ENCODE measurements at regions not wholly inside any gene's neighbourhood (a gene's known extent, or its start where the extent isn't known, plus 50 kb on each side); places are given as distances from the start of the nearest gene placed in this dataset.

DNA sequence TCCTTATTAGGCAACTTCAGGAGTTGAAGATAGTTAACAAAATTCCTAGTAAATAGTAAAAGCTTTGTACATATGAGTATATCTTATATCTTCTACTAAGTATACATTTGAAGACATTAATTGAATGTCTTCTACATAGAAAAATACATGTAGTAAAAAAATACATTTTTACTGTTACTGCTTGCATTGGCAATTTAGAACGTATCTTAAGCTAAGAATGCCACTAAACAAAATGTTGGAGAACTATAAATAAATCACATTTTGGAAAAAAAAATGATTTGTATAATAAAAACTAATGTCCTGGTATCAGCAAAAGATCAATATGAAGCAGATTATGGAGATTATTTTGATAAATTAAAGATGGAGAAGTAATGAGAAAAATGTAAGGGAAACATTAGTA is 434.2 kb upstream of the SLC8A1 start:
- in situ Hi-C loops (cut with MboI; ENCODE audit: low sequenced_read_pairs) = no loop called here

DNA sequence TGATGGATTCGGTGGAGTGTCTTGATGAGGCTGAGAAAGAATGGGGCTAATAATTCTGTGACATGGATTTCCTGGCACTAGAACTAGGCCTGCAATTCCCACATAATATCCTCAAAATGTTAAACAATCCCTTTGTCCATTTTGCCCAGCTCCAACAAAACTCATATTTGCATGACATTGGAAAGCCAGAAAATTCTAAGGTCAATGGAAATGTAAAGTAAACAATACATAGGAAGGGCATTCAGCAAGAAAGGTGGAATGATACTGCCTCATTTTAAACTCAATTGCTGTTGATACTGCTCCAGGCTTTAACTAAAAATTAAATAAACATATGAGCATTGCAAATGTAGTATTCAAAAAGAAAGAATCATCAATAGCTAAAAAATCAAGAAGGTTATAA is 434.8 kb upstream of the SLC8A1 start:
- in situ Hi-C loops (cut with MboI; ENCODE audit: low sequenced_read_pairs) = no loop called here

DNA sequence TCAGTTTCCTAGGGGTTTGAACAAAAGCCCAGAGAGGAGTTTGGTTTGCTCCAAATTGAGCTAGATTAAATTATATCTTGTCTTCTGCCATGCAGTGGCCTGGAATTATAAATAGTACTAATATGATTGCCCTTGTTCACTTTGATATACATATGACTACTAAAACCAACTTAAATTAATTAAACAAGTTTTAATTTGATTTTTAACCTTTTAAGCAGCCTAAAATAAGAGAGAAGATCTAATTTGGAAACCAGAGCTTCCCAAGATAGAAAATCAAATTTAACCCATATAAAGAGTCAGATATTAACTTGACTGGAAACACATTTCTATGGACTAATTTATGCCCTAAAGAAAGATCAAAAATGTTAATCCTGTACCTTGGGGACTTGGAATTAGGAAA is 444.5 kb upstream of the SLC8A1 start:
- in situ Hi-C loops (cut with MboI; ENCODE audit: low sequenced_read_pairs) = no loop called here

DNA sequence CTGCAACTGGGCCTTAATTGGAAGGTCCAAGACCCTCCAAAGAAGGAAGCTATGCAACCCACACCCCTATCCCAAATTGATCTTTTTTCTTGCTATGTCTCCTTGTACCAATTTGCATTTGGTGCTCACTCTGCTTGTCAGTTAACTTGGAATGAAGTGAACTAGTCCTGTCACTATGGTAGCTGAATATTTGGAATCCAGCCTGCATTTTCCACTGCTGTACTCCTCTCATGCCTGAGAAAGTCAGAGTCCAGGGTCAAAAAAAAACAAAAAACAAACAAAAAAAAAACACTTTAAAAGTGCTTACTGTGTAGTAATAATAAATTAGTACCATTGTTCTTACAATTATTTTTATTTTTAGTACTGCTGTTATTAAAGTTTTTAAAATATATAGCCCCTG is 462.8 kb upstream of the SLC8A1 start:
- in situ Hi-C loops (cut with MboI; ENCODE audit: low sequenced_read_pairs) = no loop called here

DNA sequence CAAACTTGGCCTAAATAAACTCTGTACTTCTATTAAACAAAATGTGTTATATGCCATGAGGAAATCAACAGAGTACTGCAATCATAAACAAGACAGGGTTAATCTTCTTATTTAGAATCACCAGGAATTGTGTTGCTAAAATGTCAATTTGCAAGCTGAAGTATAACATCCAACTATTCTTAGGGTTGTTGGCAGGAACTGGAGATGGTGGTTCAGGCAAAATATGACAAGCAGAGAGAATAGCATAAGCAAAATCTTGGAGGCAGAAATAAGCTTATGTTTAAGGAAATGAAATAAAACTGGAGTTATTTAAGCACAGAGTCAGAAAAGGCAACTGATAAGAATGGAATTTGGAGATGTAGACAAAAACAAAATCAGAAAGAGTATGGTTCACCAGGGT is 463.8 kb upstream of the SLC8A1 start:
- in situ Hi-C loops (cut with MboI; ENCODE audit: low sequenced_read_pairs) = no loop called here

DNA sequence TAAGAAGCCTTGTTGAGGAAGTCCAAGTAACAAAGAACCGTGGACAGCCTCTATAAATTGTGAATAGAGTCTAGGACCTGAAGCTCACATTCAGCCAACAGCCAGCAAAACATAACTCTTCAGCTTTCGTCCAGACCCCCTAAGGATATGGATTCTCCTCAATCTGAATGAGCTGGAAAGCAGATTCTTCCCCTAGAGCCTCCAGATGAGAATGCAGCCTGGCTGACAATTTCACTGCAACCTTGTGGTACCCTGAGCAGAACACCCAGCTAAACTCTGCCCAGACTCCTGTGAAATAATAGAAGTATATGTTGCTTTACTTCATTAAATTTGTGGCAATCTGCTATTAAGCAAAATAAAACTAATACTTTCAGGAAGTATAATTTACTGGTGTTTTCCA is 483.5 kb upstream of the SLC8A1 start:
- in situ Hi-C loops (cut with MboI; ENCODE audit: low sequenced_read_pairs) = no loop called here

DNA sequence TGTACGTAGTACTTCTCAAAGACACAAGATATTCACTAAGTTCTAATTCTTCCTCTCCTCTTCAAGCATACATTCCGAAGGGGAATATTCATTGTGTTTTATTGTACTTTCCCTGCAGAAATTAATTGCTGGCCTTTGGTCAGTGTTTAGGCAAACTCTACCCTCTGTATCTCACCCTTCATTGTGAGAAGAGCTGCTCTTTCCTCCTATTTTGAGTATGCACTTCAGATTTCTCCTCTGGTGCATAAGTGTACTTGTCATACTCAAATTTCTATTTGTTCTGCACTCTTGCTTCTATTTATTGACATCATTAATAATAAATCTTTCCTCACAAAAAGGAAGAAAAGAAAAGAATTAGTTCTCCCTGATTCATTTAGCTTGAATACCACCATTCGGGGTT is 485.4 kb upstream of the SLC8A1 start:
- in situ Hi-C loops (cut with MboI; ENCODE audit: low sequenced_read_pairs) = no loop called here

DNA sequence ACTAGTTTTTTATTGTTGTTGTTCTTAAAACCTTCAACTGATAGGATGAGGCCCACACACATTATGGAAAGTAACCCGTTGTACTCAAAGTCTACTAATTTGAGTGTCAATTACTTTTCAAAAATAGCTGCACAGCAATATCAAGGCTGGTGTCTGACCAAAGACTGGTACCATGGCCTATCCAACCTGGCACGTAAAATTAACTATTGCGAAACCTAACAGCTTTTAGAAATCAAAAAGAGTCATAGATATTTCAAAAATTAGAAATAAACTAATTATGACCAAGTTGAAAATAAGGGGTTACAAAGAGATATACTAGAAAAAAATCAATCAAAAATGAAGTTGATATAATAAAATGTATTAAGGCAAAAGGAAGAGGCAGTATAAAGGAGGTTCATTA is 501.5 kb upstream of the SLC8A1 start:
- in situ Hi-C loops (cut with MboI; ENCODE audit: low sequenced_read_pairs) = no loop called here

DNA sequence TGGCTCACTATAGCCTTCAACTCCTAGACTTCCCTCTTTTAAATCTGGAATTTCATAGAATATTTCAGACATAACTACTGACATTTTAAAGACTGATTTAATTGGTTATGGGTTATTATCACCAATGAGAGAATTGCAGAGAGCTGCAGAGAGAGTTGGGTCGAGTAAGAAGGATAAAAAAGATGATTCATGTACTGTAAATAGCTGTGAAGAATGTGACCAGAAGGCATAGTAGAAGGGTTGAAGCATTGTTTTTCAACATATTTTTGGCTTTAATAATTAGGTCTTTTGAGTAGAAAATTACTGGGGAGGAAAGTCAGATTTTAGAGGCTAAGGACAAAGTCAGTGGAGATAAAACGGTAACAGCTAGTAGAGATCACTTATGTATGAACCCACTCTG is 503.2 kb upstream of the SLC8A1 start:
- in situ Hi-C loops (cut with MboI; ENCODE audit: low sequenced_read_pairs) = no loop called here

DNA sequence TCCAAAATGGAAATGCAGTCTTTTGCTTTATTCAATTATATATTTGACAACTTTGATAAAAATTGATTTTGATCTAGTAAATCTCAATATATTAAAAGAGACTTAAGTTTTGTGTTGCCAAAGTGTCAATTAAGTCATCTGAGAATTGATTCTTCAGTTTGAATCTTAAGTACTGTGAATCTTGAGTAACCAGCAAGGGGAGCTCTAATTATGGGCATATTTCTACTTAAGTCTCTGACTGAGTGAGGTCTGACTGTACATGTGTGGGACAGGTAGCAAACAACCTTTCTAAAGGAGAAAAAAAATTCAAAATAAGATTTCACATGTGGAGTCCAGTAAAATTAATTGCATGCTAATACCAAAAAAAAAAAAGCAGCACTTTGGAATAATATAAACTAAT is 503.7 kb upstream of the SLC8A1 start:
- in situ Hi-C loops (cut with MboI; ENCODE audit: low sequenced_read_pairs) = no loop called here

DNA sequence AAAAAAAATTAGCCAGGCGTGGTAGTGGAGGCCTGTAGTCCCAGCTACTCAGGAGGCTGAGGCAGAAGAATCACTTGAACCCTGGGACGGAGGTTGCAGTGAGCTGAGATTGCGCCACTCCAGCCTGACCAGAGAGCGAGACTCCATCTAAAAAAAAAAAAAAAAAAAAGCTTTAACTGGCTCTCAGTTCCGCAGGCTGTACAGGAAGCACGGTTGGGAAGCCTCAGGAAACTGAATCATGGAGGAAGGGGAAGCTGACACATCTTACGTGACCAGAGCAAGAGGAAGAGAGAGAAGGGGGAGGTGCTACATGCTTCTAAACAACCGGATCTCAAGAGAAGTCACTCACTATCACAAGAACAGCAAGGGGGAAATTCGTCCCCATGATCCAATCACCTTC is 505.6 kb upstream of the SLC8A1 start:
- in situ Hi-C loops (cut with MboI; ENCODE audit: low sequenced_read_pairs) = no loop called here

DNA sequence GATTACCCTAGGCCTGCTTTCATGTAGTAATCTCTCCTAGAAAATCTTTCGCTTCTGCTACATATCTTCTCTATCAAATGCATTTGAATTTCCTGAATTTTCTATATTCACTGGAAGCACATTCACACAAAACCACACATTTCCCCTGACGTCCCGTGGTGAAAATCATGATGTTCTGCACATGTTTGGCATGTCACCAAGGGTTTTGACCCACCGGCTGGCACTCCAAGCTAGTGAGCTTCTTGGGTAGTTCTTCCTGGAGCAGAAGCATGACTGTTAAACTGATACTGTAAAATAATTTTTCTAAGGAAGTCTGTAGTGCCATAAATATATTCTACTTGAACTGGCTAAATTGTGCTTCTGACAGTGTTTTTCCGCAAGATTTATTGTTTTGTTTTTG is 510.1 kb upstream of the SLC8A1 start:
- in situ Hi-C loops (cut with MboI; ENCODE audit: low sequenced_read_pairs) = no loop called here

DNA sequence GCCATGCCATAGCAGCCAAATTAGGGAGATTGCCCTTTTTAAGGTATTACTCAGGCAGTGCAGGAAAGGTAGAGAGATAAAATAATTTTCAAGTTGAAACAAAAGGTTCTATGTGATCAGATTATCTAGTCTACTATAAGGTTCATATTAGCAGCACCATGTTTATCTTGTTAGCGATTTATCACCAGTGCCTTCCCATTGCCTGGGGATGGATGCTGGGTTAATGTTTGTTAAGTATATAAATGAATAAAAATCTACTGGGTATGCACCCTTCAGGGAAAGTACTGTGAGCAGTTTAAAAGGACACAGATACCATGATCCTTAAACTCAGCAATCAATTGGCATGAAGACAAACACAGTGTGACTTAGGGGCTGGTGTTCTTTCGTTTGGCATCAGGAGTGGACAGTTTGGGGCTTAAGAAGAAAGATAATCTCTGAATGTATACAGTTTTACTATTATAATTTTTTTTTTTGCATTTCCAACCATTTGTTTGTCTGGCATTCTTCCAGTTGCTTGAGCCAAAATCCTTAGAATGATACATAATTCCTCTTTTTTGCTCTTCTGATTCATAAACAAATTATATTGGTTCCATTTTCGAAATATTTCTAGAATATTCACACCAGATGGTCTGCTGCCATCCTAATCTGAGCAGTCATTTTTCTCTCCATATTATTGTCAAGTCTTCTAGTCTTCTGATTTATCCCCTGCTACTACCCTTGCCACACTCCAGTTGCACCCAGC is 512.8 kb upstream of the SLC8A1 start:
- in situ Hi-C loops (cut with MboI; ENCODE audit: low sequenced_read_pairs) = no loop called here

DNA sequence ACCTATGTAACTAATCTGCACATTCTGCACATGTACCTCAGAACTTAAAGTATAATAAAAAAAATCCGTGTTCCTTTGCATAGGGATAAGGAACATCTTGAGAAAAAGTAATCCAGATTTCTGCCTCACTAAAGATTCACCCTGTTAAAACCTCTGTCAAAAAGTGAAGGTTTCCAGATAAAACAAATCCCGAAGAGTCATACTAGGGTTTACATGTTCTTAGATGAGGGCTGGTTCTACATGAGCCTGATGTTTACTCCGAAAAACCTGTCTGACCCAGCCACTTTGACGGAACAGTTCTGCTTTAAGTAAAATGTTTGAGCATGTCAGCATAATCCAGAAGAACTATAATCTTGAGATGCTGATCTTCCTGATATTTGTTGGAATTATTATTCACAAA is 515.6 kb upstream of the SLC8A1 start:
- in situ Hi-C loops (cut with MboI; ENCODE audit: low sequenced_read_pairs) = no loop called here

DNA sequence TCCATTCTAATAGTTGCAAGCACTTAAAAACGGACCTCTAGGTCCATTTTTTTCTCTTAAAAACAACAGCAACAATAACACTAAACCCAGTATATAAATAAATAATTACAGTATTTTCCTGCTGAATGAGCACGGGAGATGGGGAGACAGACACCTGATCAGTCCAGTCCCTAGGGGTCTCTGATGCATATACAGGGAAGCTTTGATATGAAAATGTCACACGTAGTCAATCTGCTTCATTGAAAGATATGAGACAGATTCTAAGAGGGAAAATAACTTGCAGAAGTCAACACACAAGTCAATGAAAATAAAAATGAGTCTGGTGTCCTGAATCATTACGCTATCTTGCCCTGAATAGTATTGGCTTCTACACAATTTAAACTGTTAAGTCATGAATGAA is 523.3 kb upstream of the SLC8A1 start:
- in situ Hi-C loops (cut with MboI; ENCODE audit: low sequenced_read_pairs) = no loop called here

DNA sequence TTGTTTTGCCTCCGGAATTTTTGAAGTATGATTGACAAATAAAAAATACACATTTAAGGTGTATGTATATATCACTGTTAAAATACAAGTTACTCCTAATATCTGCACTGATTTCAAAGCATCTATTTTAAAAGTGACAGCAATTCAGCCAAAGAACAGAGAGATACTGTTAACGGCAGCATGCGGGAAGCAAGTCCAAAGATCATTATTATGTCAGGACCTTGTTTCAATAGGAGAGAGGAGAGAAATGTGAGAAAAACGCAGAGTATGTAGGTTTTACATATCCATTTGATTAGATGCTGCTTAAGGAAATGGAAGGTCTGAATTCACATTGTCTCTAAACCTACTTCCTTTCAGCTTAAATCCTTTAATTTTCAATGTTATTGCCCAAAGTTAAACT is 545.5 kb upstream of the SLC8A1 start:
- in situ Hi-C loops (cut with MboI; ENCODE audit: low sequenced_read_pairs) = no loop called here

DNA sequence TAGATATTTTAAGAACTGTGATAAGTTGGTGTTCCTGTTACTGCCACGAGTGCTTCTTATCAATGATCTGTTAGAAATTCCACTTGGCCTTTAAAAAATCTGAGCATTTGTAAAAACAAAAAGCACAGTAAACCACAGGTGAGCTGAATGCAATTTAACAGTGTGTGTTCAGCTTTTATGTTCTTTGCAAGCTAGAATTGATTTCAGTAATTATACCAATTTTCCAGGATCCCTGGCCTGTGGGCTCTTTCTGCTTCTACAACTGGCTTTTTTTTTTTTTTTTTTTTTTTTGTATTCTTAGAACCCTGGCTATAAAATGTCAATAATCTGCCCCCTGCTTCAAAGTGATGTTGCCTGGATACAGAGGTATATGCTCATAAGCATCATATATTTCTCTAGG is 548.5 kb upstream of the SLC8A1 start:
- in situ Hi-C loops (cut with MboI; ENCODE audit: low sequenced_read_pairs) = no loop called here

DNA sequence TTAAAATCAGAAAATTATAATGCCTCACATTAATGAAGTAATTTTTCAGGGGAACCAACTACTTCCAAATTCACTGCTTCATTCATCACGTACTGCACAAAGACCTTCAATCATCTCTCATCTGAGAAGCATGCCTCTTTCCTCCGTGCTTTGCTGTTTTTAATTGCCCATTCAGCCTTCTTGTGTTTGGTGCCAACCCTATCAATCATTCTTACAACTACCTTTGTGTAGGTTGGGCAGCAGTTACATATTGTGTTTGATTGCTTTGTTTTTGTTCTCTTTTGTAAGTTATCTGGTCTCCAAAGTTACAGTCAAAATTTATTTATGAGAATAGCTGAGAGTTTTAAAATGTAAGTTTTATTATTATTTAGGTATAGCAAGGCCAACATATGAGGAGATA is 549.0 kb upstream of the SLC8A1 start:
- in situ Hi-C loops (cut with MboI; ENCODE audit: low sequenced_read_pairs) = no loop called here

DNA sequence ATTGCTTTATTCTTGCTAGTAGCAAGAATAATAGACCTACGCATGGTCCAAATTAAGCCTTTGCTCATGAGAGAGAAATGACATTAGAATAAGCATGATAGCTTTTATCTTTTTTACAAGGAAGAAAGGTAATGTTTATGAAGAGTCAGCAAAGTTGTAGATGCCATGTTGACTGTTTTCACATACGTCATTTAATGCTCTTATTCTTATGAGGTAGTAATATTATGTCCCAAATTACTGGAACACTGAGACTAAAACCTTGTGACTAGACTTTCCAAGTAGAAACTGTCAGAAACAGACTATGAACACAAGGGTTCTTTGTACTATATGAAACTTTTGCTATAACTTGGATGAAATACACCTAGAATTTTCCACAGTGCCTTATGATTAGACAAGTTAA is 552.8 kb upstream of the SLC8A1 start:
- in situ Hi-C loops (cut with MboI; ENCODE audit: low sequenced_read_pairs) = no loop called here

DNA sequence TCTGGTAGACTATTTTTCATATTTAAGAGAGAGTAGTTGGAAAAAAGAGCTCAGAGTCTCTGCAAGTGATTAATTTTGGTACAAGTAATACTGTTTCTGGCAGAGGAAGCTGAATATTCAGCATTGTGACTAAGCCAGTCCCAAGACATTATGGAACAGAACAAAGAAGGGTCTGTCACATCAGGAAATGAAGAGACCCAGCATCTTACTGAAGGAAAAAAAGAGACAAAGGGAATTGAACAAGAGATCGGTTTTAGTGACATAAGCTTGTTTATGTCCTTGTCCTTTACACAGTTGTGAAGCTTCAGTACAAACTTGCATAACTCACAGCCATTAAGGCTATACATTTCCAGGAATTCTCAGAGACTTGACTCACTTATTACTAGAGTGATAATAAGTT is 568.5 kb upstream of the SLC8A1 start:
- in situ Hi-C loops (cut with MboI; ENCODE audit: low sequenced_read_pairs) = no loop called here

DNA sequence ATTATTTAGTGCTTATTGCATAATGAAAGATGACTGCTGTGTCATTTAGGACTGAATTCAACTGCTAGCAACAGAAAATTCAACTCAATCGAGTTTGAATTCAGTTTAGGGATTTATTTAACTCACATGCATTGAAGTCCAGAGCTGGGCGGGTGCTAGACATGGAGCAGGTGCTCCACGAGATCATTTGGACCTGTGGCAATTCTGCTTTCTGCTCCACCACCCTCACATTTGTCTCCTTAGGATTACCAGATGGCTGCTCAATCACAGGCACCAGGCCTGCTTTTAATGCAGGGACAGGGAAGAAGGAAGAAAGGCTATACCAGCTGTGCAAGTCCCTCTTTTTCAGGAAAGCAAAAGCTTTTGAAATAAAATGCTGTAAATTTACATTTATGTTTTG is 572.9 kb upstream of the SLC8A1 start:
- in situ Hi-C loops (cut with MboI; ENCODE audit: low sequenced_read_pairs) = no loop called here

DNA sequence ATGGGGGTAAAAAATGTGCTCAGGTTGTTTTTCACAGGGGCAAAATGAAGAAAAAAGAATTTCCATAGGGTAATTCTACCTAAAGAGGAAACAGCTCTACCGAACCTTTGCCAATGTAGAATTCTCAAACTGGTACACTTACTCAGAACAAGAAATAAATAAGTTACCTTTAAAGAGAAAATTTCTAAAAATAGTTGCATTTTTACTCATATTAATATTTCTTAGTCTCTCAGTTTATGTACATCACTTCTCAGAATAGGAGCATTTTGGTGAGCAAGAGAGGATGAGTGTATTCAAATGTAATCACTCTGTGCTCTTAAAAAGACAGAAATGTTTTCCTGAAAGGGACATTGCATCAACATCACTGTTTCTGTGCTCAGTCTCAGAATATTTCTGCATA is 574.7 kb upstream of the SLC8A1 start:
- in situ Hi-C loops (cut with MboI; ENCODE audit: low sequenced_read_pairs) = no loop called here

DNA sequence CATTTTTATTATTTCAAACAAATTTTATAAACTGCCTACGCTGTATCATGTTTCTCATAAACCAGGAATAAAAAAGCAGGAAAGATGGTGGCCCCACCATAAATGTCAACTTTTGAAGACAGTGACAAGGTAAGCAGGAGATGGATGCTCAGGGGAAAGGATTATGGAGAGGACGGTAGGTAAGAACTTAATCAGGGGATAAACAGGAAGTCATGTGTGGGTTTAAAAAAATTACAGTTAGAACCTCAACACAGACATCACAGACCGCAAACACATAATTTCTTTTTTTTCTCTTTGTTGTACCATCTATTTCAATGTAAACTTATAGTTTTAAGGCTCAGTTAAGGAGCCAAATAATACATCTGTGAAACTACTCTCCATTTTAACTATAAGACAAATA is 575.2 kb upstream of the SLC8A1 start:
- in situ Hi-C loops (cut with MboI; ENCODE audit: low sequenced_read_pairs) = no loop called here

DNA sequence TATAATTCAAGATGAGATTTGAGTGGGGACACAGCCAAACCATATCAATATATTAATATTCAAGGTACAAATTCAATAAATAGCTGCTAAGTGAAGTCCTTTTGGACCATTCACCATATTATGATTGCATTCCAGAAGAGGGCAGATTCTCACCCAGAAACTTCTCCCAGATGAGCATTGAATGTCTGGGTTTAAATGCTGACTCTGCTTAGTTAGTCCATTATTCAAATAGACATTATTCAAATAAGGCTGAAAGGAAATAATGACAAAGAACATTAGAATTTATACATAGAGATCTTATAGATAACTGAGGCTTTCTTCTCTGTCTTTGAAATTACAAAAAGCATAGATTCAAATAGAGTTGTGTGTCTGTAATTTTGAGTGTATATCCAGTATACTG is 579.4 kb upstream of the SLC8A1 start:
- in situ Hi-C loops (cut with MboI; ENCODE audit: low sequenced_read_pairs) = no loop called here

Data from HL-60/S4 treated with retinoic acid at 250 ng/mL for 4 days and 3 days (cell line).